ENCODE measurements at regions not wholly inside any gene's neighbourhood (a gene's known extent, or its start where the extent isn't known, plus 50 kb on each side); places are given as distances from the start of the nearest gene placed in this dataset.
"Not testable (repeated sequence)": the region's sequence is repeated elsewhere in the genome, so short reads cannot be mapped to it uniquely, and the experiment has no call there.

GRCh38 chr1:223961985-223962384 lies 116.2 kb upstream of the TP53BP2 start:
- not testable (repeated sequence) for DNase-seq (ENCODE audit: low spot score)

DNA sequence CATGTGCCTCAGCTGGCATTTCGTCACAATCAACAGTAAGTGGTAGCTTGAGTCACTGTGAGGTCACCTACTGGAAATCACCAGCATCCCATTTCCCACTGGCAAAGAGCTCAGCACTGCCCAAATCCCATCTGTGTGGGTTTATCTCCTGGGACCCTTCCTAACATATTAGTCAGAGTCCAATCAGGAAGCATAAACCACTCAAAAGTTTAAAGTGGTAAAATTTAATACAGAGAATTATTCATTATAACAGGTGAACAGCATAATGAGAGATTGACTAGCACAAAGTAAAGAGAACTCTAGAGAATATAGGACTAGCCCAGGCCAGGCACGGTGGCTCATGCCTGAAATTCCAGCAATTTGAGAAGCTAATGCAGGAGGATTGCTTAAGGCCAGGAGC lies 107.1 kb upstream of the TP53BP2 start:
- not testable (repeated sequence) for DNase-seq (ENCODE audit: low spot score)

- not testable (repeated sequence) for DNase-seq (ENCODE audit: low spot score)
Measured at GRCh38 chr1:223951551-223951950, 105.8 kb upstream of the TP53BP2 start.

DNA sequence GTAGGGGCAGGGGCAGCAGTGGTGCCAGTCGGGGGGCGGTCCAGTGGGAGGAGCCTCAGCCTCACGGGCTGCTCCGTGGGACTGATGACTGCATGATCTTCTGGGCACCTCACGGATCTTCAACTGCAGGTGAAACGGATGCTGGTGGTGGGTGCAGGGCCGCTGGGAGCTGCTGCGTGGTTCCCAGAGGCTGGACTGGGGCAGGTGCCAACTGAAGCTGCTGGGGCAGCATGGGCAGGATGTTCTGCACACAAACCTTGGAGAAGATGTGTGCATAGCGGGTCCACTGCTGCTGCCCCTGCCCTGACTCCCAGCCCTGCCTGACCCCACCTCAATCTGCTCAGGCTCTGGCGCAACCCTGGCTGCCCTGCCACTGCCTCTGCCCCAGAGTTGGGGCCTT lies 104.2 kb upstream of the TP53BP2 start:
- not testable (repeated sequence) for DNase-seq (ENCODE audit: low spot score)

GRCh38 chr1:223948041-223948440 lies 102.3 kb upstream of the TP53BP2 start:
- DNase-seq (ENCODE audit: low spot score) = not testable (repeated sequence)

GRCh38 chr1:223936592-223936991 lies 90.8 kb upstream of the TP53BP2 start:
- DNase-seq (ENCODE audit: low spot score) = not testable (repeated sequence)

DNA sequence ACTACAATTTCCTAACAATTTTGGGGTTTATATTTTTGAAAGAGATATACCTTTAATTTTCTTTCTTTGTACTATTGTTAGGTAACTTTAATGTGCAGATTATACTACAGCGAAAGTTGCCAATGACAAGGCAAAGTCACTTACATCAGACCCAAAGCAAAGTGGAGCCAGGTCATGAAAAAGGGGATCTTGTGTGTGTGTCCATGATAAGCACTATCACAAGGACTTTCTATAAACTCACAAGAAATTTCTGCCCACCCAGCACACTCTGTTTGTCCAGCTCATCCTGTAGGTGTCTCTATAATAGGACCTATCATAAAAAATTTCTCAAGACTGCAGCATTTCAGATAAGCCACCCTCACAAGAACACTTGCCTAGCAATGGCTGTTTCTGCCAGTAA lies 85.7 kb upstream of the TP53BP2 start:
- not testable (repeated sequence) for DNase-seq (ENCODE audit: low spot score)

DNA sequence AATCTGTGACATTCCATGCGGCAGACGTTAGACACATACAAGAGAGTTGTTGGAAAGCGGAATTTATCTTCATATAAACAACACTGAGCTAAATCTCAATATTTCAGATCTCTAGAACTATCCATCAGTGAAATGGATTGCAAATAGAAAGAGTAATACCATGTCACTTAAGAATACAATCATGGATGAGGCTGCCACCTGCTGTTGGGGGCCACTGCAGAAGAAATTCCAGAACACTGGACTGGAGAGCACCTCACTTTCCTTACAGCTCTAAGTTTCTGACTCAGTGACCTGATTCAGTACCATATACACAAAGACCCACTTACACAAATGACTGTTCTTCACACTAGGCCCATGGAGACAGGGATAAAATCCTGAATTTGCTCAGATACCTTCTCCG lies 75.1 kb upstream of the TP53BP2 start:
- DNase-seq (ENCODE audit: low spot score) = not testable (repeated sequence)

- not testable (repeated sequence) for DNase-seq (ENCODE audit: low spot score)
Measured at GRCh38 chr1:223915476-223915875, 69.7 kb upstream of the TP53BP2 start.

GRCh38 chr1:223913715-223914114 lies 68.0 kb upstream of the TP53BP2 start:
- DNase-seq (ENCODE audit: low spot score) = not testable (repeated sequence)

DNA sequence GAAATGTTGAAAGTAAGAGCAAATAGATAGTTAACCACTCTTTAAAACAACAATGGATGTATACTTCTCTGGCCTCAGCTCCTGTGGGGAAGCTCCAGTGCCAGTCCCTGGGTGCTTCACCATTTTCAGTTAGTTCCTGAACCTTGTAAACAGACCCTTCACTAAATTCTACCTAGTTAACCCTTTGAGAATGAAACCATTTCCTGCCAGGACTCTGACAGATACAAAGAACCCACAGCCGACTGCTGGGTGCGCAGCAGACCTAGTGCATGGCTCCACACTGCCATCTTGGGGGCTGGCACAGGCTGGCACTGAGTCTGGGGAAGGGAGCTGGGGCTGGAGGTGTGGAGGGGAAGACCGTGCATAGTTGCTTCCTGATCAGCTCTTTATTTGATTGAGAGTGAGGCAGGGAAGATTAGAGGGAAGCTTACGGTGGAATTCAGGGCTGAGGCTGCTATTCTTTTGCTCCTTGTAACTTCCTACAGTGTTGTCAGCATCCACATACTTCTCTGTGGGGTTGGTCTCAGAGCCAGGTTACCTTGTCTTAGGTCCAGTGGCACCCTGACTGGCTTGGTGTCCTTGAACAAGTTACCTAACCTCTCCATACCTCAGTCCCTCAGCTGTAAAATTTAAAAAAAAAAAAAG lies 62.3 kb upstream of the TP53BP2 start:
- DNase-seq (ENCODE audit: low spot score) = not testable (repeated sequence)

DNA sequence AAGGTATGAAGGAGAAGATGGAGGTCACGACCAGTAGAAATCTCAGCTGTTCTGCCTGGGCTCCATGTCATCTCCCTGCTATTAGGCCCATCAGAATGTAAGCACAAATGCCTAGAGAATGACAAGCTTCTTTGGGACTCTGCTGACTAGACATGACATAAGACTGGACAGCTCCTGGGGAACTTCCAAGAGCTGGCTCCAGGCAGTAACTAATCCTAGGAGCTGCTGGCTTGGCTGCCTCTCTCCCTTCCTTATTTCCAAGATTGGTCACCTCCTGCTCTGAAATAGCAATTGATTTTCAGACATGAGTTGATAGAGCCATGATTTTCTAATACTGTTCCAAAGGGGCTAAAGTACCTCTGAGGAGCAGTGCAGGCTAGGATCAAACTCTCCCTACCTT lies 57.5 kb upstream of the TP53BP2 start:
- not testable (repeated sequence) for DNase-seq (ENCODE audit: low spot score)

DNA sequence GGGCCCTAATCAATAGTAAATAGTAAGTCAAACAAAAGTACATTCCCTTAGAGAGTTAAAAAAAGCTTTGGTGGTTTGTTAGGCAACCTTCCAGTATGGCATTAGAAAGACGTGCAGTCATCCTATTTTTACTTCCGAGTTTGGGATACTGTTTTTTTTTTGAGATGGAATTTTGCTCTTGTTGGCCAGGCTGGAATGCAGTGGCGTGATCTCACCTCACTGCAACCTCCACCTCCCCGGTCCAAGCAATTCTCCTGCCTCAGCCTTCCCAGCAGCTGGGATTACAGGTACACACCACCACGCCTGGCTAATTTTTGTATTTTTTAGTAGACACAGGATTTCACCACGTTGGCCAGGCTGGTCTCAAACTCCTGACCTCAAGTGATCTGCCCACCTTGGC lies 54.0 kb upstream of the TP53BP2 start:
- not testable (repeated sequence) for DNase-seq (ENCODE audit: low spot score)

- DNase-seq (ENCODE audit: low spot score) = not testable (repeated sequence)
Measured at GRCh38 chr1:223897097-223897496, 51.4 kb upstream of the TP53BP2 start.

GRCh38 chr1:223895950-223896349 lies 50.2 kb upstream of the TP53BP2 start:
- not testable (repeated sequence) for DNase-seq (ENCODE audit: low spot score)
